ENCODE measurements at regions not wholly inside any gene's neighbourhood (a gene's known extent, or its start where the extent isn't known, plus 50 kb on each side); places are given as distances from the start of the nearest gene placed in this dataset.

GRCh38 chr20:8952721-8953120, 116.2 kb upstream of the PLCB4 start:
- TF ChIP-seq POLR2A (IDR thresholded peaks at IDR 0.05), result no peak
- TF ChIP-seq, protein P1, sequence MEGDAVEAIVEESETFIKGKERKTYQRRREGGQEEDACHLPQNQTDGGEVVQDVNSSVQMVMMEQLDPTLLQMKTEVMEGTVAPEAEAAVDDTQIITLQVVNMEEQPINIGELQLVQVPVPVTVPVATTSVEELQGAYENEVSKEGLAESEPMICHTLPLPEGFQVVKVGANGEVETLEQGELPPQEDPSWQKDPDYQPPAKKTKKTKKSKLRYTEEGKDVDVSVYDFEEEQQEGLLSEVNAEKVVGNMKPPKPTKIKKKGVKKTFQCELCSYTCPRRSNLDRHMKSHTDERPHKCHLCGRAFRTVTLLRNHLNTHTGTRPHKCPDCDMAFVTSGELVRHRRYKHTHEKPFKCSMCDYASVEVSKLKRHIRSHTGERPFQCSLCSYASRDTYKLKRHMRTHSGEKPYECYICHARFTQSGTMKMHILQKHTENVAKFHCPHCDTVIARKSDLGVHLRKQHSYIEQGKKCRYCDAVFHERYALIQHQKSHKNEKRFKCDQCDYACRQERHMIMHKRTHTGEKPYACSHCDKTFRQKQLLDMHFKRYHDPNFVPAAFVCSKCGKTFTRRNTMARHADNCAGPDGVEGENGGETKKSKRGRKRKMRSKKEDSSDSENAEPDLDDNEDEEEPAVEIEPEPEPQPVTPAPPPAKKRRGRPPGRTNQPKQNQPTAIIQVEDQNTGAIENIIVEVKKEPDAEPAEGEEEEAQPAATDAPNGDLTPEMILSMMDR (IDR thresholded peaks at IDR 0.05), result no peak

All from uterus (tissue), 2 donors.